ENCODE measurements at regions not wholly inside any gene's neighbourhood (a gene's known extent, or its start where the extent isn't known, plus 50 kb on each side); places are given as distances from the start of the nearest gene placed in this dataset.

DNA sequence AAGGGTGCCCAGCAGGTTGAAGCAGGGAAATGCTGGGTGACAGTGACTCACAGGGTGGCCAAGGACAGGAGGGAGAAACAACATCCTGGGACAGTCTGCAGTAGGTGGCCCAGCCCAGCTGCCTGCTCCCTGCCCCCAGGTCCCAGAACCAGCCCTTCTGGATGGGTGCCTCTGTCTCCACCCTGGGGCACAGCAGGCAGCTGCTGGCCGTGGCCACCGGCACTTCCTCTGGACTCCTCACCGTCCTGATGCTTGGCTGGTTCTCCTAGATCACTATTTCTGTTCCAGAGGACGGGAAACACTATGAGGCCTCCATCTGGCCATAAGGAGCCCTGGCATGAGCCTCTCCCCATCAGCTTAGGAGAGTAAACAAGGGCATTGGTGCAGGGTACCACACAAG lies 258.9 kb downstream of the XXYLT1 start:
- no peak for DNase-seq
- Histone ChIP-seq H3K4me1 (no peaks in the 10 kb centered on the region), H3K36me3 (ENCODE audit: low read depth, missing control alignments) (no peaks in the 10 kb centered on the region), H3K9me3 (no peaks in the 10 kb centered on the region), H3K4me3 (no peak overlapping the region), H3K27ac (no peak overlapping the region), H3K27me3 (no peaks in the 10 kb centered on the region)
- TF ChIP-seq, protein P1, sequence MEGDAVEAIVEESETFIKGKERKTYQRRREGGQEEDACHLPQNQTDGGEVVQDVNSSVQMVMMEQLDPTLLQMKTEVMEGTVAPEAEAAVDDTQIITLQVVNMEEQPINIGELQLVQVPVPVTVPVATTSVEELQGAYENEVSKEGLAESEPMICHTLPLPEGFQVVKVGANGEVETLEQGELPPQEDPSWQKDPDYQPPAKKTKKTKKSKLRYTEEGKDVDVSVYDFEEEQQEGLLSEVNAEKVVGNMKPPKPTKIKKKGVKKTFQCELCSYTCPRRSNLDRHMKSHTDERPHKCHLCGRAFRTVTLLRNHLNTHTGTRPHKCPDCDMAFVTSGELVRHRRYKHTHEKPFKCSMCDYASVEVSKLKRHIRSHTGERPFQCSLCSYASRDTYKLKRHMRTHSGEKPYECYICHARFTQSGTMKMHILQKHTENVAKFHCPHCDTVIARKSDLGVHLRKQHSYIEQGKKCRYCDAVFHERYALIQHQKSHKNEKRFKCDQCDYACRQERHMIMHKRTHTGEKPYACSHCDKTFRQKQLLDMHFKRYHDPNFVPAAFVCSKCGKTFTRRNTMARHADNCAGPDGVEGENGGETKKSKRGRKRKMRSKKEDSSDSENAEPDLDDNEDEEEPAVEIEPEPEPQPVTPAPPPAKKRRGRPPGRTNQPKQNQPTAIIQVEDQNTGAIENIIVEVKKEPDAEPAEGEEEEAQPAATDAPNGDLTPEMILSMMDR (IDR thresholded peaks at IDR 0.05) = no peak
- no peak for TF ChIP-seq POLR2A (IDR thresholded peaks at IDR 0.05)
- 80 to 97% methylated on average over 1 to 4 of the region's 4 CpGs for WGBS, 2 donors
- intact Hi-C loops (cut with DNase I; ENCODE audit: low total_unique reads) = no loop called here

DNA sequence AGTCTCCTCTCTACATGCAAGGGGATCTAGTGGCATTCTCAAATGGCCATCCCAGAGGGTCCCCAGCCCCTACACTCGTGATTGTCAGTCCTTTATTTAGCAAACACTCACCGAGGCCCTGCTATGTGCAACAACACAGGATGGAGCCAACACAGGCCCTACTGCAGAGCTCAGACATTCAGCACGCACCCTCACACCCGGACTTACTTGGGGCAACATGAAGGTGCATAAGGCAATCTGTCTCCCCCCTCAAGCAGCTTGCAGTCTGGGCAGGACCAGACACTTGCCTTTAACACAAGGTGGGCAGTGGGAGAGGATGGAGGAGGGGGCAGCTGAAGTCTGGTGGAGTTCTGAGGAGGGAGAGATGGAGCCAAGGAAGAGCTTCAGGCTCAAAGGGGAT lies 258.4 kb downstream of the XXYLT1 start:
- no peaks in the 10 kb centered on the region for H3K4me1 ChIP-seq
- H3K4me3 ChIP-seq = no peak overlapping the region
- no peaks in the 10 kb centered on the region for H3K9me3 ChIP-seq
- DNase-seq = no peak
- TF ChIP-seq POLR2A (IDR thresholded peaks at IDR 0.05) = no peak
- TF ChIP-seq, protein P1 (IDR thresholded peaks at IDR 0.05) = no peak
- no peaks in the 10 kb centered on the region for H3K36me3 ChIP-seq (ENCODE audit: low read depth, missing control alignments)
- no peaks in the 10 kb centered on the region for H3K27me3 ChIP-seq
- no peak overlapping the region for H3K27ac ChIP-seq
- whole genome bisulfite sequencing, 2 donors = 91 to 94% methylated on average over 2 to 4 of the region's 4 CpGs
- intact Hi-C loops (cut with DNase I; ENCODE audit: low total_unique reads) = no loop called here

DNA sequence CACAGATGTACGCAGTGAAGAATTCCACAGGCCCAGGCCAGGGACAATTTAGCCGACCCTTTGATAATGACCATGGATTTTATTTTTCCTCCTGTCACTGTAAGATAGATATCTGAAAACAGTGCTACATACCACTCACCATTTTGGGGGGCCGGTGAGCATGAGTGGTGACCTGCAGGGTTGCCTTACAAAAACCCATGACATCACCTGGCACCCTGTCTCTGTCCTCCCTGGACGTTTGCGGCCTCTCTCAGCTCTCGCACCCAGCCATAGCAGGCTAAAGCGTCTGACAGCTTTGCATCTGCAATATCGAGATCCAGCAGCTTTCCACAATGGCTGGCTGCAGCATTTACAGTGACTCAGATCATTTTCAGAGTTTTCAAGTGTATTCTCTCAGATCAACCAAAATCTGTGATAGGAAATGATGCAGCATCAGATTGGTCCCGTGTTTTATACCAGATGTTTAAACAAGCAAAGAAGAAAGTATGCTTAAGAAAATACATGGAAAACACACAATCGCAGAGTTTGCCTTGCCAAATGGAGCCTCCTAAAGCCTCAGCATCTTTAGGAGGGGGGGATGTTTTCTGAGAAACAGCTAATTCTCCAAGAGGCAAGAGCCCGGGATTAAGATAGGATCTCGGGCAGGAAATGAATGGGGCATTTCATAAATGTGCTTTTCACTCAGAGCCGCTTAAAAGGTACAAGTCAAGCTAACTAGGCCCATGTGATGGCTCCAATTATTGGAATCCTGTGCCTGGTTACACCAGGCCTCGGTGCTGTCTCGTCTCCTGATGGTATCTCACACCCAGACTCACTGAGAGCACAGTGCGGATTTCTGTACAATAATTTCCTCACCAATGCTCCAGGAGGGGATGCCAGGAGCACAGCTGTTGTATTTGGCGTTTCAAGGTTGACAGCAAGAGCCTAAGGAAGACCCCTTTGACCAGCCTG lies 257.3 kb downstream of the XXYLT1 start:
- no peak overlapping the region for H3K27ac ChIP-seq
- DNase-seq = no peak
- H3K4me1 ChIP-seq = no peaks in the 10 kb centered on the region
- TF ChIP-seq, protein P1 (IDR thresholded peaks at IDR 0.05) = no peak
- no peak for TF ChIP-seq POLR2A (IDR thresholded peaks at IDR 0.05)
- no peaks in the 10 kb centered on the region for H3K36me3 ChIP-seq (ENCODE audit: low read depth, missing control alignments)
- no peaks in the 10 kb centered on the region for H3K27me3 ChIP-seq
- no peaks in the 10 kb centered on the region for H3K9me3 ChIP-seq
- intact Hi-C loops (cut with DNase I; ENCODE audit: low total_unique reads) = no loop called here
- H3K4me3 ChIP-seq = no peak overlapping the region
- 83 to 87% methylated on average over 17 of the region's 17 CpGs for WGBS, 2 donors

DNA sequence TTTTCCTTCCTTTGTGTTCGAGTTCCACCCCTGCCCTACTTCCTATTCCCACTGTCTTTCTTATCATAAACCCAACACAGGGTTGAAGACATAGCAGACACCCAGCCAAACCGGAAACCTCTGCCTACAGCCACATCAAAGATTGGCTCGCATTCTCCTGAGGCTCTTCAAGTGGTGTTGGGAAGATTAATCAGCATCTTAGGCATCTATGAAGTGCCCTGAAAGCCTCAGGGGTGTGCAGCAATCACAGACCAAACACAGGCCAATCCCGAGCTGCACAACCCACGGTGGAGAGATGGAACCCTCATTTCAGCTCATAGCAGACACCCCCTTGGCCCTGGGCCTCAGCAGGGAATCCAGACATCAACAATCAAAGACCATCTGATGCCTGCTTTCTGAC lies 255.9 kb downstream of the XXYLT1 start:
- Histone ChIP-seq H3K27ac (no peak overlapping the region), H3K27me3 (no peaks in the 10 kb centered on the region), H3K4me1 (no peaks in the 10 kb centered on the region), H3K9me3 (no peaks in the 10 kb centered on the region), H3K36me3 (ENCODE audit: low read depth, missing control alignments) (no peaks in the 10 kb centered on the region), H3K4me3 (no peak overlapping the region)
- WGBS, 2 donors = 72 to 80% methylated on average over 5 of the region's 5 CpGs
- intact Hi-C loops (cut with DNase I; ENCODE audit: low total_unique reads) = no loop called here
- DNase-seq = no peak
- no peak for TF ChIP-seq POLR2A (IDR thresholded peaks at IDR 0.05)
- TF ChIP-seq, protein P1 (IDR thresholded peaks at IDR 0.05) = no peak

DNA sequence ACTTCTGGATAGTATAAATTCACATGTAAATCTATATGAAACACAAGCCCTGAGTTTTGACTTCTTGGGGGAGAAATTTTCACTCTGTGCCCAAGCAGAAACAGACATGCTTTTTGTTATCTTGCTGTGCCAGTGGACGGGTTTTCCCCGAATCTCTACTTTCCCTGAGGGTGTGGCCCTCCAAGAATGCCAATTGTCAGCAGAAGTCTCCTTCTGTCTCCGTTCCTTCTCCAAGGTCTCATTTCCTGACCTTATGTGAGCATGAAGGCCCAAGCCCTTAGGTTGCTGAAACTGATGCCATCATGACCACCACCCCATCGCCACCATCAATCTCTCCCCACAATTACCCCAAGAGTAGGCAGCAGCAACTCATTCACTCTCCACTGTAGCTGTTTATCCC lies 253.8 kb downstream of the XXYLT1 start:
- DNase-seq = no peak
- H3K27me3 ChIP-seq = no peaks in the 10 kb centered on the region
- H3K4me1 ChIP-seq = no peaks in the 10 kb centered on the region
- H3K27ac ChIP-seq = no peak overlapping the region
- H3K4me3 ChIP-seq = no peak overlapping the region
- TF ChIP-seq POLR2A (IDR thresholded peaks at IDR 0.05) = no peak
- TF ChIP-seq, protein P1 (IDR thresholded peaks at IDR 0.05) = no peak
- 61 to 71% methylated on average over 4 of the region's 4 CpGs for WGBS, 2 donors
- no peaks in the 10 kb centered on the region for H3K36me3 ChIP-seq (ENCODE audit: low read depth, missing control alignments)
- no peaks in the 10 kb centered on the region for H3K9me3 ChIP-seq
- intact Hi-C loops (cut with DNase I; ENCODE audit: low total_unique reads) = no loop called here

All from testis (tissue), 2 donors.